ENCODE measurements at regions not wholly inside any gene's neighbourhood (a gene's known extent, or its start where the extent isn't known, plus 50 kb on each side); places are given as distances from the start of the nearest gene placed in this dataset.

DNA sequence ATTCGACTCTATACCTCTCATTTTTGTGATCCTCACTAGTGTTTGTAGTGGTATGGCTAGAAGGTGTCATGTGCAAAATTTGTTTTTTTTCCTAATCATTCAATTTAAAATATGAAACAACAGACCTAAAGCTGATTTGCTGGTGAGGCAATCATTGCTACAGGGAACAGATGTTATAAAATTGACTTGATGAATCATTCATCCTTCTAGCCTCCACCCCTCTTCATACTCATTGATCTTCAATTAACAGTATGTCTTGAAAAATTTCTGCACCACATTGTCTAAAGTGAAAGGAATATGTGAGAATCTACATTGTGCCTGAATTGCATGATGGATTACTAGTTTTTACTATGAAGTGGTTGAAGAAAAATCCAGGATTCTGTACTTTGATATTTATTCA lies 349.0 kb upstream of the NAV3 start:
- TF ChIP-seq TAF1 (IDR thresholded peaks at IDR 0.05; ENCODE audit: low read depth, low read length) (no peak), POLR2A (IDR thresholded peaks at IDR 0.05; ENCODE audit: low read depth, low read length) (no peak), PAX5 (IDR thresholded peaks at IDR 0.05; ENCODE audit: insufficient read depth, low read length, severe bottlenecking) (no peak), POU2F2 (IDR thresholded peaks at IDR 0.05; ENCODE audit: low read depth, low read length) (no peak), SPI1 (IDR thresholded peaks at IDR 0.05; ENCODE audit: low read depth, low read length) (no peak), POLR2AphosphoS5 (IDR thresholded peaks at IDR 0.05; ENCODE audit: low read depth, low read length) (no peak)
- FAIRE-seq (no peak), DNase-seq (ENCODE audit: insufficient read length, low spot score) (no peak)

DNA sequence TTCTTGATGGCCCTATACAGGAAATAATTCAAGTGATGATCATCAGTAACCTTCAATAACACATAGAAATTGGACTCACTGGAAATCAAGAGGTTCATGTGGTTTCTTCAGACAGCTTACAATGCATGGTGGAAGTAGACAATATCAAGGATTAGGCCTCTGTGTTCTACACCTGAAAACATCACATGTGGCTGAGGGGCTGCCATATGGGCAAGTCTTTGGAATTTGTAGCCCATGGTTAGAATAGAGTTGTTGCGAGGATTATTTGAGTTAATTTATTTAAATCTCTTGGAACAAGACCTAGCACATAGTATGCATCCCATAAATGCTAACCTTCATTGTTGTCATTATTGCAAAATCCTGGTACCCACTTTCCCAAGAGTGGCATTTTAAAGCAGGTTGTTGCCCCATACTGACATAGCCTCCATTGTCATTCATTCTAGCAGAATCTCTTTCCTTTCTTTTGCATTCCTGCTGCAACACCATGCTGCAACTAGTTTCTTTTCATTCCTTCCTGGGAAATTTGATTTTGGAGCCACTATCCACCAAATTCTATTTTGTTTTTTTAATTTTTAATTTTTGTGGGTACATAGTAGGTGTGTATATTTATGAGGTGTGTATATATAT lies 352.7 kb upstream of the NAV3 start:
- TF ChIP-seq TAF1 (IDR thresholded peaks at IDR 0.05; ENCODE audit: low read depth, low read length), result no peak
- TF ChIP-seq POLR2A (IDR thresholded peaks at IDR 0.05; ENCODE audit: low read depth, low read length), result no peak
- TF ChIP-seq PAX5 (IDR thresholded peaks at IDR 0.05; ENCODE audit: insufficient read depth, low read length, severe bottlenecking), result no peak
- no peak for TF ChIP-seq POU2F2 (IDR thresholded peaks at IDR 0.05; ENCODE audit: low read depth, low read length)
- TF ChIP-seq SPI1 (IDR thresholded peaks at IDR 0.05; ENCODE audit: low read depth, low read length), result no peak
- TF ChIP-seq POLR2AphosphoS5 (IDR thresholded peaks at IDR 0.05; ENCODE audit: low read depth, low read length), result no peak
- DNase-seq (ENCODE audit: insufficient read length, low spot score) (no peak), FAIRE-seq (no peak)

DNA sequence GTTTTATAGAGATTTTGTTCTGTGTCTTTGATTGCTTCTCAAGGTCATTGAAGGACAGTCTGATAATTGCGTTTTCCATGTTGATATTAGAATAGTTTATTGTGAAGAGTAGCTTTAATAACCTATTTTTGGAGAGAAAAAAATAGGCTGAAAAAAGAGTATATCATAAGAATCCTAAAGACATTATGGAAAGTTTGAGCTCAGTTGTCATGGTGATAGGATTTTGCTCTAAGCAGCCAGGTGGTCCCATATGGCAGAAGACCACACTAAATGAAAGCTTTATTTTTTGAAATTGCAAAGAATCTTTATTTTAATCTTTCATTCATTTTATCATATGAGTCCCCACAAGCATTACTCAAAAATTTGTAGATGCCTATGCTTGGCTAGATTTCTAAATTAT lies 358.9 kb upstream of the NAV3 start:
- TF ChIP-seq SPI1 (IDR thresholded peaks at IDR 0.05; ENCODE audit: low read depth, low read length) (no peak), POU2F2 (IDR thresholded peaks at IDR 0.05; ENCODE audit: low read depth, low read length) (no peak), TAF1 (IDR thresholded peaks at IDR 0.05; ENCODE audit: low read depth, low read length) (no peak), POLR2AphosphoS5 (IDR thresholded peaks at IDR 0.05; ENCODE audit: low read depth, low read length) (no peak), POLR2A (IDR thresholded peaks at IDR 0.05; ENCODE audit: low read depth, low read length) (no peak), PAX5 (IDR thresholded peaks at IDR 0.05; ENCODE audit: insufficient read depth, low read length, severe bottlenecking) (no peak)
- FAIRE-seq (no peak), DNase-seq (ENCODE audit: insufficient read length, low spot score) (no peak)

- DNase-seq (ENCODE audit: insufficient read length, low spot score) (no peak), FAIRE-seq (no peak)
- TF ChIP-seq POLR2A (IDR thresholded peaks at IDR 0.05; ENCODE audit: low read depth, low read length) (no peak), POLR2AphosphoS5 (IDR thresholded peaks at IDR 0.05; ENCODE audit: low read depth, low read length) (no peak), SPI1 (IDR thresholded peaks at IDR 0.05; ENCODE audit: low read depth, low read length) (no peak), PAX5 (IDR thresholded peaks at IDR 0.05; ENCODE audit: insufficient read depth, low read length, severe bottlenecking) (no peak), TAF1 (IDR thresholded peaks at IDR 0.05; ENCODE audit: low read depth, low read length) (no peak)
Observed at GRCh38 chr12:77469578-77470333, 360.9 kb upstream of the NAV3 start.

DNA sequence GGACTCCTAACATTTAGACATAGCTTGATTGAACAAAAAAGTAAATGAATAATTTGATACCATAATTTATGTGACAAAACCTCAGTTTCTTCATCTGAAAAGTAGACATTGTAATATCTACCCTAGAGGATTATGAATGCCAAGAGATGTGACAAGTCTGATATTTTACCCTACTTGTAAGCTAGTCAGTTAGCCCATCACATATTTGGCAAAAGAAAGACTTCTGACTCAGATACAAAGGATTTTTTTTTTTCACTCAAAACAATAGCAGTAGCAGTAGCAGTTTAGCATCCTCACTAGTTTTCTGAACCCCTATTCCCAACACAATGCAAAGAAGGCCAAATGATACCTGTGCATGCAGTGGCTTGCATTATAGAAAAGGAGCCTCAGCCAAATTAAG lies 377.3 kb upstream of the E2F7 start:
- FAIRE-seq (no peak), DNase-seq (ENCODE audit: insufficient read length, low spot score) (no peak)
- no peak for TF ChIP-seq POLR2A (IDR thresholded peaks at IDR 0.05; ENCODE audit: low read depth, low read length)
- no peak for TF ChIP-seq POU2F2 (IDR thresholded peaks at IDR 0.05; ENCODE audit: low read depth, low read length)
- TF ChIP-seq SPI1 (IDR thresholded peaks at IDR 0.05; ENCODE audit: low read depth, low read length), result no peak
- TF ChIP-seq PAX5 (IDR thresholded peaks at IDR 0.05; ENCODE audit: insufficient read depth, low read length, severe bottlenecking), result no peak
- TF ChIP-seq TAF1 (IDR thresholded peaks at IDR 0.05; ENCODE audit: low read depth, low read length), result no peak
- no peak for TF ChIP-seq POLR2AphosphoS5 (IDR thresholded peaks at IDR 0.05; ENCODE audit: low read depth, low read length)

DNA sequence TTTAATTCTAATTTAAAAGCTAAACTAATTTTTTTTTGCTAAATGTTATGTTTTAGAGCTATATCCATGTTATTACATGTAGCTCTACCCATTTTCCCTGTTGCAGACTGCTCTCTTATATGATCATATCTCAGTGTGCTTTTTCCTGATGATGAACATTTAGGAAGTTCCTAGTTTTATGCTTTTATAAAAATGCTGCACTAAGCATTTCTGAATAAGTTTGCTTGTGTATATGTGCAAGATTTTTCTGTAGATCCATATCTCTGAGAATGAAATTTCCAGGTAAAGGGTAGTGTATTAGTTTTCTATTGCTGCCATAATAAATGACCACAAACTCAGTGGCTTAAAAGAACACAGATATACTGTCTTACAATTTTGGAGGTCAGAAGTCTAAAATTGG lies 374.4 kb upstream of the E2F7 start:
- DNase-seq (ENCODE audit: insufficient read length, low spot score) (no peak), FAIRE-seq (no peak)
- TF ChIP-seq POLR2AphosphoS5 (IDR thresholded peaks at IDR 0.05; ENCODE audit: low read depth, low read length) (no peak), PAX5 (IDR thresholded peaks at IDR 0.05; ENCODE audit: insufficient read depth, low read length, severe bottlenecking) (no peak), POU2F2 (IDR thresholded peaks at IDR 0.05; ENCODE audit: low read depth, low read length) (no peak), POLR2A (IDR thresholded peaks at IDR 0.05; ENCODE audit: low read depth, low read length) (no peak), SPI1 (IDR thresholded peaks at IDR 0.05; ENCODE audit: low read depth, low read length) (no peak), TAF1 (IDR thresholded peaks at IDR 0.05; ENCODE audit: low read depth, low read length) (no peak)

- FAIRE-seq, result no peak
- no peak for DNase-seq (ENCODE audit: insufficient read length, low spot score)
- TF ChIP-seq POLR2A (IDR thresholded peaks at IDR 0.05; ENCODE audit: low read depth, low read length), result no peak
- no peak for TF ChIP-seq PAX5 (IDR thresholded peaks at IDR 0.05; ENCODE audit: insufficient read depth, low read length, severe bottlenecking)
- no peak for TF ChIP-seq TAF1 (IDR thresholded peaks at IDR 0.05; ENCODE audit: low read depth, low read length)
- no peak for TF ChIP-seq POU2F2 (IDR thresholded peaks at IDR 0.05; ENCODE audit: low read depth, low read length)
- no peak for TF ChIP-seq POLR2AphosphoS5 (IDR thresholded peaks at IDR 0.05; ENCODE audit: low read depth, low read length)
- TF ChIP-seq SPI1 (IDR thresholded peaks at IDR 0.05; ENCODE audit: low read depth, low read length), result no peak
Observed at GRCh38 chr12:77438644-77439043, 373.3 kb upstream of the E2F7 start.

DNA sequence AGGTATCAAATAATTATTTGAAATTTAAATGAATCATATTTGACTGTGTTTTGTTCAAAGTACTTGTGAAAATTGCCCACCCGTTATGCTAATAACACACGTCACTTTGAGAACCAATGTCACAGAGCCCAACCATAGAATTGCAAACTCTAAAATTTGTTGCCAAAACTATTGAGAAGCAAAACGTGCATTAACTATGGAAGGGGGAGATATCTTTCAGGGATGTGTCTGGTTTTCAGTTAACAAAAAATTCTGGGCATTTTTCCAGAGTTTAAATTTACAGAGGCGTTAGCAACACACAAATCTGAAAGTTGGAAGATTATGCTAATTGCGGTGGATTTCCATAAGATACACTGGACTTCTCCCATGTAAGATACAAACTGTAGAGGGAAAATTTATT lies 371.8 kb upstream of the E2F7 start:
- FAIRE-seq, result no peak
- no peak for DNase-seq (ENCODE audit: insufficient read length, low spot score)
- no peak for TF ChIP-seq POLR2A (IDR thresholded peaks at IDR 0.05; ENCODE audit: low read depth, low read length)
- no peak for TF ChIP-seq SPI1 (IDR thresholded peaks at IDR 0.05; ENCODE audit: low read depth, low read length)
- TF ChIP-seq POU2F2 (IDR thresholded peaks at IDR 0.05; ENCODE audit: low read depth, low read length), result no peak
- TF ChIP-seq POLR2AphosphoS5 (IDR thresholded peaks at IDR 0.05; ENCODE audit: low read depth, low read length), result no peak
- no peak for TF ChIP-seq PAX5 (IDR thresholded peaks at IDR 0.05; ENCODE audit: insufficient read depth, low read length, severe bottlenecking)
- TF ChIP-seq TAF1 (IDR thresholded peaks at IDR 0.05; ENCODE audit: low read depth, low read length), result no peak

GRCh38 chr12:77435446-77436091 lies 370.2 kb upstream of the E2F7 start:
- FAIRE-seq, result no peak
- no peak for TF ChIP-seq POLR2AphosphoS5 (IDR thresholded peaks at IDR 0.05; ENCODE audit: low read depth, low read length)
- no peak for TF ChIP-seq POU2F2 (IDR thresholded peaks at IDR 0.05; ENCODE audit: low read depth, low read length)
- TF ChIP-seq POLR2A (IDR thresholded peaks at IDR 0.05; ENCODE audit: low read depth, low read length), result no peak
- no peak for TF ChIP-seq TAF1 (IDR thresholded peaks at IDR 0.05; ENCODE audit: low read depth, low read length)
- TF ChIP-seq PAX5 (IDR thresholded peaks at IDR 0.05; ENCODE audit: insufficient read depth, low read length, severe bottlenecking), result no peak
- no peak for TF ChIP-seq SPI1 (IDR thresholded peaks at IDR 0.05; ENCODE audit: low read depth, low read length)
- no peak for DNase-seq (ENCODE audit: insufficient read length, low spot score)
